ENCODE measurements at regions not wholly inside any gene's neighbourhood (a gene's known extent, or its start where the extent isn't known, plus 50 kb on each side); places are given as distances from the start of the nearest gene placed in this dataset.

DNA sequence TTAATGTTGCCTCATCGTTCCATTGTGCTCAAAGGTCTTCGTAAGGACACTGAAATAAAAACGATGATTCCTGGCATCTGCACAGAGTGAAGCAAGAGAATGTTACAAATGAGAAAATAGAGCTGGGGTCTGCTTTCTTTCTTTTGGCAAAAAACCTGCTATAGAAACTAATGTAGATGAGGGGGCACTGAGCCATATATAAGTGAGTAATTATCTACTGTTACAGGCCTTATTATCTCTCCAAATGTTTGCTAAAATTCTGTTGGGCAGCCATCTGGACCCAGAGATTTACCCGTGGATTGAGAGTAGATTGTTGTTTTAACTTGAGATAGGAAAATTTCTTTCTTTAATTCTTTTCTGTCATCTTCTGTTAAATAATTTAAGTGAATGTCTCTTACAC is 472.5 kb upstream of the PIK3C3 start:
- TF ChIP-seq SIN3A (IDR thresholded peaks at IDR 0.05; ENCODE audit: borderline replicate concordance, insufficient read depth, low read length) = no peak
- no peak for TF ChIP-seq FOXP2 (optimal IDR thresholded peaks at IDR 0.05; ENCODE audit: borderline replicate concordance, extremely low read depth, extremely low read length, insufficient read depth)
- TF ChIP-seq, protein P1, sequence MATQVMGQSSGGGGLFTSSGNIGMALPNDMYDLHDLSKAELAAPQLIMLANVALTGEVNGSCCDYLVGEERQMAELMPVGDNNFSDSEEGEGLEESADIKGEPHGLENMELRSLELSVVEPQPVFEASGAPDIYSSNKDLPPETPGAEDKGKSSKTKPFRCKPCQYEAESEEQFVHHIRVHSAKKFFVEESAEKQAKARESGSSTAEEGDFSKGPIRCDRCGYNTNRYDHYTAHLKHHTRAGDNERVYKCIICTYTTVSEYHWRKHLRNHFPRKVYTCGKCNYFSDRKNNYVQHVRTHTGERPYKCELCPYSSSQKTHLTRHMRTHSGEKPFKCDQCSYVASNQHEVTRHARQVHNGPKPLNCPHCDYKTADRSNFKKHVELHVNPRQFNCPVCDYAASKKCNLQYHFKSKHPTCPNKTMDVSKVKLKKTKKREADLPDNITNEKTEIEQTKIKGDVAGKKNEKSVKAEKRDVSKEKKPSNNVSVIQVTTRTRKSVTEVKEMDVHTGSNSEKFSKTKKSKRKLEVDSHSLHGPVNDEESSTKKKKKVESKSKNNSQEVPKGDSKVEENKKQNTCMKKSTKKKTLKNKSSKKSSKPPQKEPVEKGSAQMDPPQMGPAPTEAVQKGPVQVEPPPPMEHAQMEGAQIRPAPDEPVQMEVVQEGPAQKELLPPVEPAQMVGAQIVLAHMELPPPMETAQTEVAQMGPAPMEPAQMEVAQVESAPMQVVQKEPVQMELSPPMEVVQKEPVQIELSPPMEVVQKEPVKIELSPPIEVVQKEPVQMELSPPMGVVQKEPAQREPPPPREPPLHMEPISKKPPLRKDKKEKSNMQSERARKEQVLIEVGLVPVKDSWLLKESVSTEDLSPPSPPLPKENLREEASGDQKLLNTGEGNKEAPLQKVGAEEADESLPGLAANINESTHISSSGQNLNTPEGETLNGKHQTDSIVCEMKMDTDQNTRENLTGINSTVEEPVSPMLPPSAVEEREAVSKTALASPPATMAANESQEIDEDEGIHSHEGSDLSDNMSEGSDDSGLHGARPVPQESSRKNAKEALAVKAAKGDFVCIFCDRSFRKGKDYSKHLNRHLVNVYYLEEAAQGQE (IDR thresholded peaks at IDR 0.05; ENCODE audit: insufficient read depth in 1 of 2, low read depth in 2 of 2, low read length in 2 of 2) = no peak
- no peak for TF ChIP-seq POLR2AphosphoS5 (IDR thresholded peaks at IDR 0.05; ENCODE audit: low read depth, low read length)
- TF ChIP-seq TAF1 (IDR thresholded peaks at IDR 0.05; ENCODE audit: borderline replicate concordance, insufficient read depth, low read length) = no peak

DNA sequence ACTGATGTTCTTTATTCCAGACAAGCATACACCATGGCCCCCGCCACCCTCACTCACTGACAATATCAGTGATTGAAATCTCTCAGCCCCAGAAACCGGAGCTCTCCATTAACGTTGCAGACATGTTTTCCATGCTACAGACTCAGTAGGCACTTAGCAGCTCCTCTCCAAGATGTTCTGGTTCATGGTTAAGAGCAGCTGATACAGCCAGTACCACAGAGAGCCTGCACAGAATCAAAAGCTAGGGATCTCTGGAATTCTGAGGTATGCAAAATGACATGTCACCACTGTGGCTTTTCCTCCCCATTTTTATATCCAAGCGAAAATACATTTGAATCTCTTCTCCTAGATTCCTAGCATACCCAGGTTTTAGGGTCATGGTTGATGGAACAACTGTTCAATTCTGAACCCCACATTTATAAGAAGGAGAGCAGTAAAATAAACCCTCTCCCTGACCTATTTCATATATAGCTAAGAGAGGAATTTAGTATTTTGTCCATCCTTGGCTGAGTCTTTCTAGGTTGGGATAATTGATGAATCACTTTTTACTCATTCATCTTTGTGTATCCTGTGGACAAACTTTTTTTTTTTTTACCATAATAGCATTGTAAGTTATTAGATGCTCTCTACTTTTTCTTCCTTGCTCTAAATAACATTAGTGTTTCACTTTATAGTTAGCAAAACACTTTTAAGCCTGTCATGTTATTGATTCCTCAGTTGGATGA is 488.4 kb upstream of the PIK3C3 start:
- TF ChIP-seq FOXP2 (optimal IDR thresholded peaks at IDR 0.05; ENCODE audit: borderline replicate concordance, extremely low read depth, extremely low read length, insufficient read depth) (no peak), TAF1 (IDR thresholded peaks at IDR 0.05; ENCODE audit: borderline replicate concordance, insufficient read depth, low read length) (no peak), SIN3A (IDR thresholded peaks at IDR 0.05; ENCODE audit: borderline replicate concordance, insufficient read depth, low read length) (no peak), POLR2AphosphoS5 (IDR thresholded peaks at IDR 0.05; ENCODE audit: low read depth, low read length) (no peak)
- TF ChIP-seq, protein P1 (IDR thresholded peaks at IDR 0.05; ENCODE audit: insufficient read depth in 1 of 2, low read depth in 2 of 2, low read length in 2 of 2) = no peak

DNA sequence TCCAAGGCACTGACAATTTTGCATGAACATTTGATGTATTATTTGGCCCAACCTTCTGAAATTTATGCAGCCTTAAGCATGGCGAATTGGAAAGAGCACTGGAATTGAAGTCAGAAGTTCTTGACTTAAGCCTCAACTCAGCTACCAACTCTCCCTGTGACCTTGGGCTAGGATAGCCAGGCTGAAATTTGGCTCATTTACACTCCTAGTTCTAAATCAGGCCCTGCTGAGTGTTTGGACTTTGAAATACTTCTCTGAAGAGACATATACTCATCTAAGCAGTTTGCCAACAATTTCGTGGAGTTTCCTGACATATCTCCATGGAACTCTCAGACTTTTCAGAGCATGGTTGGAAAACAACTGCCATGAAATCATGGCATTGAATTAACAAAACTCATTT is 489.6 kb upstream of the PIK3C3 start:
- TF ChIP-seq FOXP2 (optimal IDR thresholded peaks at IDR 0.05; ENCODE audit: borderline replicate concordance, extremely low read depth, extremely low read length, insufficient read depth) (no peak), TAF1 (IDR thresholded peaks at IDR 0.05; ENCODE audit: borderline replicate concordance, insufficient read depth, low read length) (no peak), SIN3A (IDR thresholded peaks at IDR 0.05; ENCODE audit: borderline replicate concordance, insufficient read depth, low read length) (no peak), POLR2AphosphoS5 (IDR thresholded peaks at IDR 0.05; ENCODE audit: low read depth, low read length) (no peak)
- TF ChIP-seq, protein P1 (IDR thresholded peaks at IDR 0.05; ENCODE audit: insufficient read depth in 1 of 2, low read depth in 2 of 2, low read length in 2 of 2) = no peak

DNA sequence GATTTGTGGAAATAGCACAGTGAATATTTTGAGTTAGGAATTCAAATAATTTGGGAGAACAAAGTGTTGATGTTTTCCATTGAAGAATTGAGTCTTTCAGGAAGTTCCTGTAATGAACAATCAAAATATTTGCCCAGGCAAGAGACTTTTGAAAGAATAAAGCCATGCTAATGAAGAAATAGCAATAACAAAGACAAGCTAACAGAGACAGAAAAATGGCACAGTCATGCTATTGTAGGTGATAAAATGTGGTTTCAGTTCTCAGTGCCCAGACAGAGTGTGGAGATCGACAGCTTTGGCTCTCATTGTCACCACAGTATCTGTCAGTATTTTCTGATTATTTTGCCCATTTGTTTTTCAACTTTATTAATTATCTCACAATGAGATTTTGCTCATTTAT is 490.8 kb upstream of the PIK3C3 start:
- TF ChIP-seq SIN3A (IDR thresholded peaks at IDR 0.05; ENCODE audit: borderline replicate concordance, insufficient read depth, low read length) = no peak
- no peak for TF ChIP-seq TAF1 (IDR thresholded peaks at IDR 0.05; ENCODE audit: borderline replicate concordance, insufficient read depth, low read length)
- TF ChIP-seq, protein P1 (IDR thresholded peaks at IDR 0.05; ENCODE audit: insufficient read depth in 1 of 2, low read depth in 2 of 2, low read length in 2 of 2) = no peak
- no peak for TF ChIP-seq FOXP2 (optimal IDR thresholded peaks at IDR 0.05; ENCODE audit: borderline replicate concordance, extremely low read depth, extremely low read length, insufficient read depth)
- TF ChIP-seq POLR2AphosphoS5 (IDR thresholded peaks at IDR 0.05; ENCODE audit: low read depth, low read length) = no peak

All from PFSK-1 (cell line).